ENCODE measurements at regions not wholly inside any gene's neighbourhood (a gene's known extent, or its start where the extent isn't known, plus 50 kb on each side); places are given as distances from the start of the nearest gene placed in this dataset.

- TF ChIP-seq POLR2AphosphoS5 (IDR thresholded peaks at IDR 0.05), result no peak
- TF ChIP-seq CTCF (IDR thresholded peaks at IDR 0.05), result no peak
Measured at GRCh38 chr6:85997206-85997605, 354.5 kb upstream of the SYNCRIP start.

Data from prostate gland (tissue), 2 donors.